ENCODE measurements at regions not wholly inside any gene's neighbourhood (a gene's known extent, or its start where the extent isn't known, plus 50 kb on each side); places are given as distances from the start of the nearest gene placed in this dataset.

- TF ChIP-seq SRSF4 (IDR thresholded peaks at IDR 0.05; ENCODE audit: low read depth, low read length, poor library complexity, severe bottlenecking) = no peak
These were observed 202.3 kb upstream of the BRINP3 start (continued) for GRCh38 chr1:190679983-190680382.

DNA sequence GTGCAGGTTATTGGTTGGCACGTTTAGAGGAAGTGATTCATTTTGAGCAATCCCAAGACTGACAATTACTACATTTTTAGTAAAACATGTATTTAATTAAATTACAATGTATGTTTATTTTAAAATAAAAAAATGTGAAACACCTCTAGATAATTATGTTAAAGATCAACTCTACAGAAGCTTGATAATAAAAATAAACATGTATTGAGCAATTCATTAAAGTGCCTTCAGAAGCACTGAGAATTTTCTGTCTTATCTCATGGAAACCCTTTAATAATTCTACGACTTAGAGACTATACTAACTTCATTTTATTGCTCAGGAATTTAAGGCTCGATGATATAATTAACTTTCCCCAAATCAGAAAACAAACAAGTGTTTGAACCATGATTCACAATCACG lies 208.0 kb upstream of the BRINP3 start:
- no TSS peak for BruUV-seq (replicated peaks)
- Histone ChIP-seq H3K9me3 (ENCODE audit: low read length) (no peaks in the 10 kb centered on the region), H2AFZ (ENCODE audit: low read length) (no peak overlapping the region), H3K4me1 (ENCODE audit: insufficient read depth, low read length) (no peaks in the 10 kb centered on the region), H4K20me1 (ENCODE audit: insufficient read depth, low read length) (no peaks in the 10 kb centered on the region), H3K27me3 (ENCODE audit: control insufficient read depth in 1 of 2, insufficient read depth in 2 of 2, low read length in 2 of 2) (no peaks in the 10 kb centered on the region), H3K27ac (ENCODE audit: extremely low read length, insufficient read depth, low read length) (no peak overlapping the region), H3K4me2 (ENCODE audit: low read depth, low read length) (no peak overlapping the region), H3K79me2 (ENCODE audit: insufficient read depth, low read length) (no peaks in the 10 kb centered on the region), H3K4me3 (replicated peaks in 1 of 3; ENCODE audit: insufficient read depth in 1 of 3, low read depth in 2 of 3, low read length in 3 of 3) (no peak overlapping the region), H3K9ac (ENCODE audit: insufficient read depth, low read depth, low read length) (no peak overlapping the region), H3K36me3 (replicated peaks in 1 of 2; ENCODE audit: control insufficient read depth in 1 of 2, insufficient read depth in 2 of 2, low read length in 2 of 2) (no peaks in the 10 kb centered on the region)
- WGBS (ENCODE audit: low lambda C conversion rate) = 17% methylated on average over 4 of the region's 4 CpGs
- intact Hi-C loops (cut with micrococcal nuclease; ENCODE audit: unreplicated experiment) (no loop called here), in situ Hi-C loops (cut with HindIII; ENCODE audit: extremely low pct_ligation_motif_present, low pct_unique_long_range_greater_than_20kb) (no loop called here)
- ChIA-PET CTCF (ENCODE audit: low intra/inter-chr PET ratio, low total read pairs) (no interaction called here), POLR2A (no interaction called here)
- ATAC-seq (no peak), DNase-seq (ENCODE audit: low spot score) (no peak), FAIRE-seq (no peak)
- no peak for TF ChIP-seq BATF2 (CRISPR knock-in tag; IDR thresholded peaks at IDR 0.05)
- TF ChIP-seq, protein P1, sequence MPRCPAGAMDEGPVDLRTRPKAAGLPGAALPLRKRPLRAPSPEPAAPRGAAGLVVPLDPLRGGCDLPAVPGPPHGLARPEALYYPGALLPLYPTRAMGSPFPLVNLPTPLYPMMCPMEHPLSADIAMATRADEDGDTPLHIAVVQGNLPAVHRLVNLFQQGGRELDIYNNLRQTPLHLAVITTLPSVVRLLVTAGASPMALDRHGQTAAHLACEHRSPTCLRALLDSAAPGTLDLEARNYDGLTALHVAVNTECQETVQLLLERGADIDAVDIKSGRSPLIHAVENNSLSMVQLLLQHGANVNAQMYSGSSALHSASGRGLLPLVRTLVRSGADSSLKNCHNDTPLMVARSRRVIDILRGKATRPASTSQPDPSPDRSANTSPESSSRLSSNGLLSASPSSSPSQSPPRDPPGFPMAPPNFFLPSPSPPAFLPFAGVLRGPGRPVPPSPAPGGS (CRISPR knock-in tag; IDR thresholded peaks at IDR 0.05) = no peak
- TF ChIP-seq, protein P2, sequence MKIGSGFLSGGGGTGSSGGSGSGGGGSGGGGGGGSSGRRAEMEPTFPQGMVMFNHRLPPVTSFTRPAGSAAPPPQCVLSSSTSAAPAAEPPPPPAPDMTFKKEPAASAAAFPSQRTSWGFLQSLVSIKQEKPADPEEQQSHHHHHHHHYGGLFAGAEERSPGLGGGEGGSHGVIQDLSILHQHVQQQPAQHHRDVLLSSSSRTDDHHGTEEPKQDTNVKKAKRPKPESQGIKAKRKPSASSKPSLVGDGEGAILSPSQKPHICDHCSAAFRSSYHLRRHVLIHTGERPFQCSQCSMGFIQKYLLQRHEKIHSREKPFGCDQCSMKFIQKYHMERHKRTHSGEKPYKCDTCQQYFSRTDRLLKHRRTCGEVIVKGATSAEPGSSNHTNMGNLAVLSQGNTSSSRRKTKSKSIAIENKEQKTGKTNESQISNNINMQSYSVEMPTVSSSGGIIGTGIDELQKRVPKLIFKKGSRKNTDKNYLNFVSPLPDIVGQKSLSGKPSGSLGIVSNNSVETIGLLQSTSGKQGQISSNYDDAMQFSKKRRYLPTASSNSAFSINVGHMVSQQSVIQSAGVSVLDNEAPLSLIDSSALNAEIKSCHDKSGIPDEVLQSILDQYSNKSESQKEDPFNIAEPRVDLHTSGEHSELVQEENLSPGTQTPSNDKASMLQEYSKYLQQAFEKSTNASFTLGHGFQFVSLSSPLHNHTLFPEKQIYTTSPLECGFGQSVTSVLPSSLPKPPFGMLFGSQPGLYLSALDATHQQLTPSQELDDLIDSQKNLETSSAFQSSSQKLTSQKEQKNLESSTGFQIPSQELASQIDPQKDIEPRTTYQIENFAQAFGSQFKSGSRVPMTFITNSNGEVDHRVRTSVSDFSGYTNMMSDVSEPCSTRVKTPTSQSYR (CRISPR knock-in tag; IDR thresholded peaks at IDR 0.05; ENCODE audit: borderline replicate concordance) = no peak
- TF ChIP-seq HOXD1 (CRISPR knock-in tag; IDR thresholded peaks at IDR 0.05) = no peak
- TF ChIP-seq ZNF75D (CRISPR knock-in tag; IDR thresholded peaks at IDR 0.05; ENCODE audit: borderline replicate concordance) = no peak
- no peak for TF ChIP-seq ZNF879 (CRISPR knock-in tag; IDR thresholded peaks at IDR 0.05)
- no peak for TF ChIP-seq ZNF619 (CRISPR knock-in tag; IDR thresholded peaks at IDR 0.05)
- TF ChIP-seq, protein P3, sequence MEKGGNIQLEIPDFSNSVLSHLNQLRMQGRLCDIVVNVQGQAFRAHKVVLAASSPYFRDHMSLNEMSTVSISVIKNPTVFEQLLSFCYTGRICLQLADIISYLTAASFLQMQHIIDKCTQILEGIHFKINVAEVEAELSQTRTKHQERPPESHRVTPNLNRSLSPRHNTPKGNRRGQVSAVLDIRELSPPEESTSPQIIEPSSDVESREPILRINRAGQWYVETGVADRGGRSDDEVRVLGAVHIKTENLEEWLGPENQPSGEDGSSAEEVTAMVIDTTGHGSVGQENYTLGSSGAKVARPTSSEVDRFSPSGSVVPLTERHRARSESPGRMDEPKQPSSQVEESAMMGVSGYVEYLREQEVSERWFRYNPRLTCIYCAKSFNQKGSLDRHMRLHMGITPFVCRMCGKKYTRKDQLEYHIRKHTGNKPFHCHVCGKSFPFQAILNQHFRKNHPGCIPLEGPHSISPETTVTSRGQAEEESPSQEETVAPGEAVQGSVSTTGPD (CRISPR knock-in tag; IDR thresholded peaks at IDR 0.05) = no peak
- no peak for TF ChIP-seq SOX13 (IDR thresholded peaks at IDR 0.05)
- TF ChIP-seq SOX13 (CRISPR knock-in tag; conservative IDR thresholded peaks at IDR 0.05 in 1 of 2, IDR thresholded peaks at IDR 0.05 in 1 of 2) = no peak
- TF ChIP-seq SETDB1 (CRISPR knock-in tag; IDR thresholded peaks at IDR 0.05; ENCODE audit: borderline replicate concordance) = no peak
- no peak for TF ChIP-seq RCOR2 (CRISPR knock-in tag; IDR thresholded peaks at IDR 0.05)
- TF ChIP-seq ZNF253 (CRISPR knock-in tag; IDR thresholded peaks at IDR 0.05; ENCODE audit: borderline replicate concordance) = no peak
- no peak for TF ChIP-seq RFX5 (IDR thresholded peaks at IDR 0.05; ENCODE audit: low read depth, low read length)
- TF ChIP-seq ZNF430 (CRISPR knock-in tag; IDR thresholded peaks at IDR 0.05) = no peak
- TF ChIP-seq ZMAT5 (CRISPR knock-in tag; IDR thresholded peaks at IDR 0.05; ENCODE audit: borderline replicate concordance, low read depth) = no peak

Data from HepG2 (cell line).